ENCODE measurements at regions not wholly inside any gene's neighbourhood (a gene's known extent, or its start where the extent isn't known, plus 50 kb on each side); places are given as distances from the start of the nearest gene placed in this dataset.

DNA sequence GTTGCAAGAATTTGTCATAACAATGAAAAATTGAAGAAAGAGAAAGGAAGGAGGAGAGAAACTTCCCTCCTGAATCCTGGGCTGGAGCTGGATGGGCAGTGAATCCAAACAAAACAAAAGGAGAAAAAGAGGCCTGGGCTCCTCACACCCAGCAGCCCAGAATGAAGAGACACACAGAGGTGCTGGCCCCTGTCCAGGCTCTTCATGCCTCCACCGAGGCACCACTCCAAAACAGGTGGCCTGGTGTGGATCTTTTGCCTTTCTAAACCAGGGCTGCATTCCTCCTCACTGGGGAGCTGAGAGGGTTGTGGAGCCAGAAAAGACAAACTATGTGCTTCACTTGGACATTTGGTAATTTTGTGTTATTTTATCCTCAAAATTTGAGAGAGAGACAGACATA, 76.0 kb downstream of the FAM124B start:
- H3K4me3 Mint-ChIP-seq, result no peak overlapping the region
- H3K27me3 Mint-ChIP-seq, result peaks cover 30% of the 10 kb centered on the region
- POLR2A ChIA-PET, result no interaction called here
- no peaks in the 10 kb centered on the region for H3K4me1 Mint-ChIP-seq
- no peak overlapping the region for H3K27ac Mint-ChIP-seq
- H3K9me3 Mint-ChIP-seq, result no peaks in the 10 kb centered on the region
- CTCF ChIA-PET, result no interaction called here
- no peaks in the 10 kb centered on the region for H3K36me3 Mint-ChIP-seq (ENCODE audit: low read depth)
- no peak for DNase-seq

DNA sequence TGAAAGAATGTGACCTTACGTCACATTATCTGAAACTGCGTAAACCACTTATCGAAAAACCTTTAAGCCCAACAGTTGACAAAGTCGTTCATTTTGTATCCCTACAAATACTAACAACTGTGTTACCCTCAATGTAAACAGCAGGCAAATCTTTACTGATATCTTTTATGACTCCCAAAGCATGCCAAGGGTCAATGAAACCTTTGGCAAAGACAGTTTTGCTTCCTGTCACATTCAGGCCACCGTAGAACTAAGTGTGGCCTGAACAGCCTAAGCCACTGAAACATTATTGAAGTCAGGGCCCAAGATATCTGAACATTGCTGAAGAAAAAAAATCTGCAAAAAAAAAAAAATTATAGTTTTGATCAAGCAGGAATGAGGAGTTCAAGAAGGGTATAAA, 77.3 kb downstream of the FAM124B start:
- no peak overlapping the region for H3K4me3 Mint-ChIP-seq
- H3K27me3 Mint-ChIP-seq, result peaks cover 37% of the 10 kb centered on the region
- no peaks in the 10 kb centered on the region for H3K36me3 Mint-ChIP-seq (ENCODE audit: low read depth)
- H3K4me1 Mint-ChIP-seq, result no peaks in the 10 kb centered on the region
- H3K27ac Mint-ChIP-seq, result no peak overlapping the region
- POLR2A ChIA-PET, result no interaction called here
- DNase-seq, result no peak
- CTCF ChIA-PET, result interaction anchor here (0.9 kb wide), 1 partner anchor 40 kb away, joined by 3 read pairs; no protein-coding TSS in a partner anchor
- H3K9me3 Mint-ChIP-seq, result no peaks in the 10 kb centered on the region

DNA sequence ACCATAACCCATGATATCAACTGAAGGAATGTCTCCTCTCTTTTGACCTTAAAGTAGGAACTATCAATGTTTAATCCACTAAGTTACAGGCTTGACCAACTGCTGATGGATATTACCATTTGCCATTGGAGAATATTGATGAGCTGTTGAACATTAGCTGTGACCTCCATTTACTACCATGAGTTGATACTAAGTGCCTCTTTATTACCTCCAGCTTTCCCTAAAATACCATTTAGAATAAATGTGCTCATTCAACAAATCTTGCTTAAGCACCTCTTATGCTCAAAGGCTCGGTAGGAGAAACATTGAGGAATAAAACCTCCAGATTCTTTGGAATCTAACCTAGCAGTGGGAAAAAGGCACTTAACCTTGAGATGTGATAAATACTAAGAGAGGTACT, 81.2 kb downstream of the FAM124B start:
- Mint-ChIP-seq H3K27me3 (peaks cover 33% of the 10 kb centered on the region), H3K36me3 (ENCODE audit: low read depth) (no peaks in the 10 kb centered on the region), H3K27ac (no peak overlapping the region), H3K4me1 (no peaks in the 10 kb centered on the region), H3K9me3 (no peaks in the 10 kb centered on the region), H3K4me3 (no peak overlapping the region)
- CTCF ChIA-PET, result interaction anchor here (0.6 kb wide), 1 partner anchor 664 kb away, joined by 3 read pairs; no protein-coding TSS in a partner anchor
- POLR2A ChIA-PET, result no interaction called here
- no peak for DNase-seq

DNA sequence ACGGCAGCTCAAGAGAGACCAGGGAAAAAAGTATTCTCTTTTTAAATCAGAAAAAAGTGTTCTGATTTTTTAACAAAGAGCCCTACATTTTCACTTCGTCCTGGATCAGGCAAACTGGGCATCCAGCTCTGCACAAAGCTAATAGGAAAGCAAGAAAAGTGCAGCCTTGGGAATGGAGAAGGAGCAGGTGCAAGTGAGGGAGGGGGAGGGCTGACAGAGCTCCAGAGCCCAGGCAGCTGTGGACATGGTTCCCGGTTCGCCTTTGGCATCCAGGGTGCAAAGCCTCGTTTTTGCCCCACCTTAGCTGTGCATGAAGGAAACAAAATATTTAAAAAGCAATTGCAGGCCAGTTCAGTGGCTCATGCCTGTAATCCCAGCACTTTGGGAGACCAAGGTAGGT, 82.2 kb downstream of the FAM124B start:
- no peak overlapping the region for H3K27ac Mint-ChIP-seq
- H3K4me1 Mint-ChIP-seq, result no peaks in the 10 kb centered on the region
- POLR2A ChIA-PET, result no interaction called here
- CTCF ChIA-PET, result no interaction called here
- no peaks in the 10 kb centered on the region for H3K9me3 Mint-ChIP-seq
- DNase-seq, result no peak
- no peaks in the 10 kb centered on the region for H3K36me3 Mint-ChIP-seq (ENCODE audit: low read depth)
- peaks cover 35% of the 10 kb centered on the region for H3K27me3 Mint-ChIP-seq
- H3K4me3 Mint-ChIP-seq, result no peak overlapping the region

DNA sequence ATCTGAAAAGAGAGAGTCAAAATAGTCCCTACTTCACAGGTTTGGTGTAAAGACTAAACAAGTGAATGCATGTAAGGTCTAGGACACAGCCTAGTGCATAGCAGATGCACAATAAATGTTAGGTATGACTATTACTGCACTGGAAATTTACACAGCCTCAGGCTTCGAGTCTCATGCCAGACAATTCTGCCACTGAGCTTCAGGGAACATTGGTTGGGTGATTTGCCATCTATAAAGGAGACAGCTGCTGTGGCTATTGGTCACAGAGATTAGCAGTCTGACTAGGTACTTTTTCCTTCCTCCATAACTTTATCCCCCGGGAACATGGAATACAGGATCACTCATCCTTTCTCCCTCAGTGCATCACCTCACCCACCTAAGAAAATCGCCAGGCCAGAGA, 89.2 kb downstream of the FAM124B start:
- peaks cover 25% of the 10 kb centered on the region for H3K27me3 Mint-ChIP-seq
- no peaks in the 10 kb centered on the region for H3K9me3 Mint-ChIP-seq
- ChIA-PET POLR2A (no interaction called here), CTCF (no interaction called here)
- no peaks in the 10 kb centered on the region for H3K36me3 Mint-ChIP-seq (ENCODE audit: low read depth)
- DNase-seq, result no peak
- peaks cover 2% of the 10 kb centered on the region for H3K4me1 Mint-ChIP-seq
- H3K4me3 Mint-ChIP-seq, result no peak overlapping the region
- H3K27ac Mint-ChIP-seq, result no peak overlapping the region

GRCh38 chr2:224310943-224311625, 90.8 kb downstream of the FAM124B start:
- ChIA-PET POLR2A (no interaction called here), CTCF (no interaction called here)
- H3K27me3 Mint-ChIP-seq, result peaks cover 20% of the 10 kb centered on the region
- H3K9me3 Mint-ChIP-seq, result no peaks in the 10 kb centered on the region
- H3K4me1 Mint-ChIP-seq, result peaks cover 2% of the 10 kb centered on the region
- no peak overlapping the region for H3K27ac Mint-ChIP-seq
- no peaks in the 10 kb centered on the region for H3K36me3 Mint-ChIP-seq (ENCODE audit: low read depth)
- H3K4me3 Mint-ChIP-seq, result no peak overlapping the region
- no peak for DNase-seq

- no peak for DNase-seq
- ChIA-PET CTCF (no interaction called here), POLR2A (no interaction called here)
- Mint-ChIP-seq H3K36me3 (ENCODE audit: low read depth) (no peaks in the 10 kb centered on the region), H3K27ac (no peak overlapping the region), H3K4me1 (peaks cover 2% of the 10 kb centered on the region), H3K9me3 (no peaks in the 10 kb centered on the region), H3K27me3 (peaks cover 12% of the 10 kb centered on the region), H3K4me3 (no peak overlapping the region)
These were observed 92.7 kb downstream of the FAM124B start for GRCh38 chr2:224309176-224309575.

- no peaks in the 10 kb centered on the region for H3K36me3 Mint-ChIP-seq (ENCODE audit: low read depth)
- peaks cover 2% of the 10 kb centered on the region for H3K4me1 Mint-ChIP-seq
- POLR2A ChIA-PET, result no interaction called here
- peaks cover 12% of the 10 kb centered on the region for H3K27me3 Mint-ChIP-seq
- H3K4me3 Mint-ChIP-seq, result no peak overlapping the region
- H3K27ac Mint-ChIP-seq, result no peak overlapping the region
- DNase-seq, result no peak
- CTCF ChIA-PET, result no interaction called here
- H3K9me3 Mint-ChIP-seq, result no peaks in the 10 kb centered on the region
These were observed 93.5 kb downstream of the FAM124B start for GRCh38 chr2:224308272-224308911.

GRCh38 chr2:224302952-224303351, 99.0 kb downstream of the FAM124B start:
- Mint-ChIP-seq H3K27ac (no peak overlapping the region), H3K27me3 (no peaks in the 10 kb centered on the region), H3K36me3 (ENCODE audit: low read depth) (no peaks in the 10 kb centered on the region), H3K4me1 (peaks cover under 1% of the 10 kb centered on the region), H3K4me3 (no peak overlapping the region), H3K9me3 (no peaks in the 10 kb centered on the region)
- DNase-seq, result no peak
- POLR2A ChIA-PET, result no interaction called here
- CTCF ChIA-PET, result no interaction called here

DNA sequence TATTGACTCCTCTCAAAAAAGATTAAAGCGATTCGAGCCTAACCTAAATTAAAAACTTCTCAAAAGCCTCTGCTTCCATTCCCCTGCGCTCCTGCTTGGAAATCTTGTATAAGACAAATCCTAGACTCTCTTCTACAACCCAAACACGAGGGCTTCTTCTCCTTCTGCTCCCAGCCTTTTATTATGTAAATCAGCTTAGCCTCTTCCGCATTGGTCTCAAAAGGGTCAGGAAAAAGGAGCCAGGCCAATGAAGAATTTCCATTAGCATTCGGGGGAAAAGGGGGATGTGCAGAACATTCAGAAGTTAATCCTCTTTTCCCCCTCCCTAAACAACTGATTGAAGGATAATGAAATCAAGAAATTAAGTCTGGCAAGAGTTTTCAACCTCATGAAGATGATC, 107.9 kb downstream of the FAM124B start:
- Mint-ChIP-seq H3K36me3 (ENCODE audit: low read depth) (no peaks in the 10 kb centered on the region), H3K4me3 (no peak overlapping the region), H3K27me3 (peaks cover 14% of the 10 kb centered on the region), H3K4me1 (no peaks in the 10 kb centered on the region), H3K27ac (no peak overlapping the region), H3K9me3 (no peaks in the 10 kb centered on the region)
- ChIA-PET CTCF (no interaction called here), POLR2A (no interaction called here)
- DNase-seq, result no peak

- DNase-seq, result no peak
- Mint-ChIP-seq H3K9me3 (no peaks in the 10 kb centered on the region), H3K27me3 (peaks cover 32% of the 10 kb centered on the region), H3K27ac (no peak overlapping the region), H3K4me1 (no peaks in the 10 kb centered on the region), H3K4me3 (no peak overlapping the region), H3K36me3 (ENCODE audit: low read depth) (no peaks in the 10 kb centered on the region)
- ChIA-PET CTCF (interaction anchor here (2.7 to 10.3 kb wide), 2 partner anchors 293 to 318 kb away, joined by 22 to 157 read pairs; no protein-coding TSS in a partner anchor), POLR2A (interaction anchor here (1.2 kb wide), 1 partner anchor 294 kb away, joined by 3 read pairs; no protein-coding TSS in a partner anchor)
These were observed 114.4 kb downstream of the FAM124B start for GRCh38 chr2:224287531-224287930.

- H3K36me3 Mint-ChIP-seq (ENCODE audit: low read depth), result no peaks in the 10 kb centered on the region
- H3K27ac Mint-ChIP-seq, result no peak overlapping the region
- CTCF ChIA-PET, result interaction anchor here (1.1 to 10.3 kb wide), 3 partner anchors 82 to 317 kb away, joined by 3 to 157 read pairs (median 22); no protein-coding TSS in a partner anchor
- H3K27me3 Mint-ChIP-seq, result peaks cover 34% of the 10 kb centered on the region
- no peaks in the 10 kb centered on the region for H3K9me3 Mint-ChIP-seq
- no peak for DNase-seq
- no peak overlapping the region for H3K4me3 Mint-ChIP-seq
- no peaks in the 10 kb centered on the region for H3K4me1 Mint-ChIP-seq
- POLR2A ChIA-PET, result no interaction called here
These were observed 115.0 kb downstream of the FAM124B start for GRCh38 chr2:224286923-224287322.

GRCh38 chr2:224284134-224284946, 117.6 kb downstream of the FAM124B start:
- Mint-ChIP-seq H3K4me3 (no peak overlapping the region), H3K27me3 (peaks cover 31% of the 10 kb centered on the region), H3K9me3 (no peaks in the 10 kb centered on the region), H3K36me3 (ENCODE audit: low read depth) (no peaks in the 10 kb centered on the region), H3K27ac (no peak overlapping the region), H3K4me1 (no peaks in the 10 kb centered on the region)
- POLR2A ChIA-PET, result no interaction called here
- CTCF ChIA-PET, result interaction anchor here (0.7 to 10.3 kb wide), 11 partner anchors 9 to 826 kb away, joined by 3 to 157 read pairs (median 3); no protein-coding TSS in a partner anchor
- no peak for DNase-seq

Data from activated CD4-positive, alpha-beta memory T cell treated with anti-CD3 and anti-CD28 coated beads, Interleukin-2, amount 10 ng/mL, durations not matched to agents 7 days and 5 days (primary cell).